GM12872 (cell line): ENCODE measurements at regions not wholly inside any gene's neighbourhood (a gene's known extent, or its start where the extent isn't known, plus 50 kb on each side); places are given as distances from the start of the nearest gene placed in this dataset.

ENCODE experiments used
- TF ChIP-seq, protein P1 (sequence below): IDR thresholded peaks from 3 replicates; pipeline ENCODE4 v1.5.1; 2011; ENCODE audit warnings: low read depth, mild to moderate bottlenecking, low read length, moderate library complexity; ENCODE audit not compliant: insufficient read depth

DNA sequence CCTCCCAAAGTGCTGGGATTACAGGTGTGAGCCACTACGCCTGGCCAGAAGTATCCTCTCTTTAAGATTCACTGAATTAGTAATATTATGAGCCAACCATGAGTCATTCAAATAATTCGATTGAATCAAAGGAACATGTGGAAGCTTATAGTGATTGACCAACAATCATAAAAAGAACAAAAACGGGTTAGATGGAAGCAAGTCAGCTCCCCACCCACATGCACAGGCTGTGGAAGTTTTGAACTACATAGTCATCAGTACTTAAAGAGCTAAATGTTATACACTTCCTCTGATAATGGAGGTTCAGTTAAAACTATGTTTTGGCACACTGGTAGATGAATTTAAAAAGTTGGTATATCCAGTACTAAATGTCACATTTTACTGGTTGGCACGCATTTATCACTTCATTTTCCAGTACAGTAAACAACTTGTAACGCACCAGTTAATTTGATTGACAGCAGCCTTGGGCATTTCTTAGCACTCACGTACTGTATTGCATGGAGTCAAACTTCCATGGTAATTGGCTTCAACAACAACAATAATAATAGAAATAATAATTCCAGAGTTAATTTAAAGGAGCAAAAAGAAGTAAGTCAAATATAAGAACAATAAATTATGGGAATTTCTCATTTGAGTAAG lies 1107.3 kb upstream of the MAP3K7 start:
- TF ChIP-seq, protein P1, sequence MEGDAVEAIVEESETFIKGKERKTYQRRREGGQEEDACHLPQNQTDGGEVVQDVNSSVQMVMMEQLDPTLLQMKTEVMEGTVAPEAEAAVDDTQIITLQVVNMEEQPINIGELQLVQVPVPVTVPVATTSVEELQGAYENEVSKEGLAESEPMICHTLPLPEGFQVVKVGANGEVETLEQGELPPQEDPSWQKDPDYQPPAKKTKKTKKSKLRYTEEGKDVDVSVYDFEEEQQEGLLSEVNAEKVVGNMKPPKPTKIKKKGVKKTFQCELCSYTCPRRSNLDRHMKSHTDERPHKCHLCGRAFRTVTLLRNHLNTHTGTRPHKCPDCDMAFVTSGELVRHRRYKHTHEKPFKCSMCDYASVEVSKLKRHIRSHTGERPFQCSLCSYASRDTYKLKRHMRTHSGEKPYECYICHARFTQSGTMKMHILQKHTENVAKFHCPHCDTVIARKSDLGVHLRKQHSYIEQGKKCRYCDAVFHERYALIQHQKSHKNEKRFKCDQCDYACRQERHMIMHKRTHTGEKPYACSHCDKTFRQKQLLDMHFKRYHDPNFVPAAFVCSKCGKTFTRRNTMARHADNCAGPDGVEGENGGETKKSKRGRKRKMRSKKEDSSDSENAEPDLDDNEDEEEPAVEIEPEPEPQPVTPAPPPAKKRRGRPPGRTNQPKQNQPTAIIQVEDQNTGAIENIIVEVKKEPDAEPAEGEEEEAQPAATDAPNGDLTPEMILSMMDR: no peak

DNA sequence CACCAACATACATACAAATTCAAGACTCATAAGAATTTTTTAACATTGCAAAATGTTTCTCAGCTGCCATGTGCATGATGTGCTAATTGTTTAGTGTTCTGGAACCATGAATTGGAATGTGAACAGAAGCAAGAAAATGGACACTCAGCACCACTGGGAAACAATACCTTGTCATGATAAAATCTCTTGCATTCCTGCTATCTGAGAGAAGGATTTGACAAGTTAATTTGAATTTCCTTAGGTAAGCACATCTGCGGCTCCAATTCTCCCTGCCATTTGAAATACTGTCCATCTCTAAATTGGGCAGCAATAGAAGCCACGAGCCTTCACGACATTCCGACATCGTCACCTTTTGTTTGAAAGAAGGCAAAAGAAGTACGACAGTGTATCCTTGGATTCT lies 1104.6 kb upstream of the MAP3K7 start:
- TF ChIP-seq, protein P1: no peak

DNA sequence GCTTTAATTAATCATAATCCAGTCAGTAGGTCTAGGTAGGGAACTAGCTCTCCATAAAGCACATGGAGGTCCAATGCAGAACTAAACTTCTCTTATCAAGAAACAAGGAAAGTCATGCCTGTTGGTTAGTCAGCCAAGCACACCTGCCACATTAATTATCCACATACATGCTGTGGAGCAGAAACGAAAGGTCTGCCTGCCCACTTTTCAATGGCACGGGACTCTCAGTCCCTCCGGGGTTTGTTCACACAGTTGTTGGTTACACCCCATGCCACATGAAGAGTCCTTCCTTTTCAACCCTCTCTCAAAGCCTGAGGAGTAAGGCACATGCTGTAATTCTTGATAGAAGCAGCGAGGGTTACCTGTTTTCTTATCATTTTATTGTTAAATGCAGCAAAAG lies 1096.4 kb upstream of the MAP3K7 start:
- TF ChIP-seq, protein P1: no peak

DNA sequence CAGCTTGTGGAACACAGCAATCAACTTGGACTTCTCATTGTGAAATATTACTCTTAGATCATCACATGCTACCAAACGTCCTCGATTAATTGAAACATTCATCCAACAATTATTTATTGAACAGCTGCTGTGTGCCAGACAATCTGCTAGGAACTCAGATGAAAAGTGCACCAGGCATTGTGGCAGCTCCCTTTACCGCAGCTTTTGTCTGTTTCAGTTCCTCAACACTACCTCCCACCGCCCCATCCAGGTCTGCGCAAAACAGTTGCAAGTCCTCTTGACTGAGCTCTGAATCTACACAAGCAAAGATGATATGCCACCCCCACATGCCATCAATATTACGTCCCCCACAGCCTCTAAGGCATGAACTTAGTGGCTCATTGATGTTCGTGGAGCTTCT lies 1094.4 kb upstream of the MAP3K7 start:
- TF ChIP-seq, protein P1: no peak

DNA sequence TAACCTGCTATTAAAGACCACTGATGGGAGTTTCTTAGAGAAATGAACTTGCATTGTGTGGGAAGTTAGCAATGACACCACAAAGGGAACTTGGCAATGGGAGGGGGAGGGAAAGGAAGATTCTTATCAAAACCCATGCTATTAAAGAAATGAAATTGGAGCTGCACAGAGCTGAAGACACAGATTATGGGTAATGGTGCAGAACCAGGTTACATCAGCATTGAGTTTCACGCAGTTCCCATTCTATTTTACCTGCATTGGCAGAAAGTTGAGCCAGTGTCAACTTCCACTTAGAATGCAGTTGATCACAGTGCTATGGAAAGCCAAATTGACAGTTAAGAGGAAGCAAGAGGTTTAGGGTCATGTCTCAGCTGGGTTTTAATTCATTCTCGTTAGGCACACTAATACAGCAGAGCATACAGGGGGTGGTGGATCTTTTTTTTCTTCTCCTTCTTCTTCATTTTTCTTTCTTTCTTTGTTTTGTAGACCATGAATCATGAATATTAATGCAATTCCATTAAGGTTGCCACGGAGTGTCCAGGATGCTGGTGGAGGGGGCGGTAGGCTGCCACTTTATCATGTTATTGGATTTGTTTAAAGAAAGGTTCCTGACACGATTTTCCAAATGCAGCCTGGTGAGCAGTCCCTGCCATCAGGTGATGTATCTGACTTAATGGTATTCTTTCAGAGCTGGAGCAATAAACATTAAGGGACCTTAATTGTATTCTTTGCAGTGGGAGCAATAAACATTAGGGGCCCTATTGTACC lies 1092.0 kb upstream of the MAP3K7 start:
- TF ChIP-seq, protein P1: no peak

DNA sequence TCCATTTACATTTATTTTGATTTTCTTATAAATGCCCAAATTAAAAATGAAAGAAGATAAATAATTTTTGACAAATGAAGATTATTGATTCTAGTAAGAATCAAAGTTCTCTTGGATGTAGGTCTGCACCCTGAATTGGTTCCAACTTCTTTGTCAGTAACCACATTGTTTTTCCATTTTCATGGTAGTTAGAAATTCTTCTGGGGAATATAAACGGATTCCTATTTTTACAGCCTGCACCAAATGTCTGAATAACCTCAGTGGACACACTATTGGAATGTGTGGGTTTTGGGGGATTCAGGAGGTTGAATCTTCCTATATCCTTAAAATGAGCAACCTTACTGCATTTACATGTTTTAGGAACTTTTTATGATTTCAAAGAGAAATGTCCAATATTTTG lies 1085.3 kb upstream of the MAP3K7 start:
- TF ChIP-seq, protein P1: no peak

DNA sequence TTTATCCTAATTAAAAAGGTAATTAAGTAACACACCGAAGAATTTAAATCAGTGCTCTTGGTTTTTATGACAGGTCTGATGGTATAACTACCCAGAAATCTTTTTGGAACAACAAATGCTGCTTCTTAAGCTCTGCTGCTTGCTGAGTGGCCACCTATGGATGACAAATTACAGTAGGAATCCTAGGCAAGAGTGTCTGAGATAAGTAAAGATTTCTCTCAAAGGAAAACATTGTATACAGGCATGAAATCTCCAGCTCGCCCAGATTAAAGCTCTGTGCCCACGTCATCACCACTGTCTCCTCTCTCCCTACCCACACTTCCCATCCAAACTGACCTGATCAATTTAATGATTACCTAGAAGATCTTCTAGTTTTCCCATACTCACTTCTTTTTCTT lies 1083.0 kb upstream of the MAP3K7 start:
- TF ChIP-seq, protein P1: no peak
